ENCODE measurements at regions not wholly inside any gene's neighbourhood (a gene's known extent, or its start where the extent isn't known, plus 50 kb on each side); places are given as distances from the start of the nearest gene placed in this dataset.
"Not testable (repeated sequence)": the region's sequence is repeated elsewhere in the genome, so short reads cannot be mapped to it uniquely, and the experiment has no call there.

GRCh38 chr2:138252587-138252986 is 249.0 kb upstream of the SPOPL start:
- H3K4me3 ChIP-seq (ENCODE audit: low read depth, low read length), result no peak overlapping the region
- TF ChIP-seq CTCF (IDR thresholded peaks at IDR 0.05; ENCODE audit: borderline replicate concordance, insufficient read depth, low read depth, low read length), result no peak

- H3K4me3 ChIP-seq (ENCODE audit: low read depth, low read length), result no peak overlapping the region
- TF ChIP-seq CTCF (IDR thresholded peaks at IDR 0.05; ENCODE audit: borderline replicate concordance, insufficient read depth, low read depth, low read length), result no peak
These were observed 245.9 kb upstream of the SPOPL start for GRCh38 chr2:138255670-138256069.

- no peak for TF ChIP-seq CTCF (IDR thresholded peaks at IDR 0.05; ENCODE audit: borderline replicate concordance, insufficient read depth, low read depth, low read length)
These were observed 234.2 kb upstream of the SPOPL start for GRCh38 chr2:138267161-138267901.

GRCh38 chr2:138267902-138268254 is 233.7 kb upstream of the SPOPL start:
- no peak for TF ChIP-seq CTCF (IDR thresholded peaks at IDR 0.05; ENCODE audit: borderline replicate concordance, insufficient read depth, low read depth, low read length)
- H3K4me3 ChIP-seq (ENCODE audit: low read depth, low read length), result no peak overlapping the region

More at GRCh38 chr2:138267161-138267901, 234.2 kb upstream of the SPOPL start:
- H3K4me3 ChIP-seq (ENCODE audit: low read depth, low read length), result no peak overlapping the region

- no peak overlapping the region for H3K4me3 ChIP-seq (ENCODE audit: low read depth, low read length)
- TF ChIP-seq CTCF (IDR thresholded peaks at IDR 0.05; ENCODE audit: borderline replicate concordance, insufficient read depth, low read depth, low read length), result no peak
These were observed 231.8 kb upstream of the SPOPL start for GRCh38 chr2:138269765-138270164.

GRCh38 chr2:138271467-138271866 is 230.1 kb upstream of the SPOPL start:
- no peak overlapping the region for H3K4me3 ChIP-seq (ENCODE audit: low read depth, low read length)
- TF ChIP-seq CTCF (IDR thresholded peaks at IDR 0.05; ENCODE audit: borderline replicate concordance, insufficient read depth, low read depth, low read length), result no peak

- TF ChIP-seq CTCF (IDR thresholded peaks at IDR 0.05; ENCODE audit: borderline replicate concordance, insufficient read depth, low read depth, low read length), result no peak
- no peak overlapping the region for H3K4me3 ChIP-seq (ENCODE audit: low read depth, low read length)
These were observed 228.9 kb upstream of the SPOPL start for GRCh38 chr2:138272524-138273195.

- not testable (repeated sequence) for H3K4me3 ChIP-seq (ENCODE audit: low read depth, low read length)
These were observed 228.3 kb upstream of the SPOPL start for GRCh38 chr2:138273280-138273679.

Data from GM12875 (cell line).